Mesendoderm (in vitro differentiated cells): ENCODE measurements at regions not wholly inside any gene's neighbourhood (a gene's known extent, or its start where the extent isn't known, plus 50 kb on each side); places are given as distances from the start of the nearest gene placed in this dataset.
"Not testable (repeated sequence)": the region's sequence is repeated elsewhere in the genome, so short reads cannot be mapped to it uniquely, and the experiment has no call there.

Experiments
- DNase-seq: peaks from one replicate; pipeline ENCODE4 v3.0.0; 2013
- H2AK5ac ChIP-seq: 2 replicates; pipeline ENCODE4 v1.6.1; 2013; ENCODE audit warnings: low read length, inconsistent platforms
- H2BK120ac ChIP-seq: 2 replicates; pipeline ENCODE4 v1.6.1; 2013; ENCODE audit warnings: low read depth, mild to moderate bottlenecking, low read length, moderate library complexity, mixed read lengths
- H2BK15ac ChIP-seq: replicated peaks from 2 replicates; pipeline ENCODE4 v1.6.1; 2013; ENCODE audit warnings: low read depth, mild to moderate bottlenecking, moderate library complexity
- H2BK5ac ChIP-seq: 2 replicates; pipeline ENCODE4 v1.6.1; 2013; ENCODE audit warnings: low read length, inconsistent platforms
- H3K18ac ChIP-seq: 2 replicates; pipeline ENCODE4 v1.6.1; 2013; ENCODE audit warnings: mild to moderate bottlenecking, low read length, mixed read lengths
- H3K23ac ChIP-seq: one replicate; pipeline ENCODE4 v1.6.1; 2013; ENCODE audit warnings: low read length
- H3K27ac ChIP-seq: 2 replicates; pipeline ENCODE4 v1.5.1; 2013; ENCODE audit warnings: low read depth, mild to moderate bottlenecking, inconsistent platforms, low read length, moderate library complexity
- H3K27me3 ChIP-seq: 2 replicates; pipeline ENCODE4 v1.6.1; 2013; ENCODE audit warnings: low read length, control low read depth, mild to moderate bottlenecking, inconsistent platforms; ENCODE audit not compliant: insufficient read depth, poor library complexity
- H3K36me3 ChIP-seq: 2 replicates; pipeline ENCODE4 v1.6.1; 2013; ENCODE audit warnings: low read length, inconsistent platforms; ENCODE audit not compliant: control insufficient read depth, insufficient read depth
- H3K4ac ChIP-seq: one replicate; pipeline ENCODE4 v1.6.1; 2013; ENCODE audit warnings: low read depth, mild to moderate bottlenecking, low read length, moderate library complexity
- H3K4me1 ChIP-seq: 2 replicates; pipeline ENCODE4 v1.6.1; 2013; ENCODE audit warnings: low read depth, low read length, inconsistent platforms; ENCODE audit not compliant: control insufficient read depth
- H3K4me2 ChIP-seq: 2 replicates; pipeline ENCODE4 v1.6.1; 2013; ENCODE audit warnings: low read length
- H3K4me3 ChIP-seq: 2 replicates; pipeline ENCODE4 v1.5.1; 2013; ENCODE audit warnings: mild to moderate bottlenecking, low read length
- H3K56ac ChIP-seq: one replicate; pipeline ENCODE4 v1.6.1; 2013; ENCODE audit warnings: low read length
- H3K79me1 ChIP-seq: 2 replicates; pipeline ENCODE4 v1.6.1; 2013; ENCODE audit warnings: low read length, inconsistent platforms
- H3K79me2 ChIP-seq: 2 replicates; pipeline ENCODE4 v1.6.1; 2013; ENCODE audit warnings: mild to moderate bottlenecking, low read length; ENCODE audit not compliant: control insufficient read depth, insufficient read depth
- H3K9ac ChIP-seq: 2 replicates; pipeline ENCODE4 v1.6.1; 2013; ENCODE audit warnings: low read length, inconsistent platforms
- H4K5ac ChIP-seq: one replicate; pipeline ENCODE4 v1.6.1; 2013; ENCODE audit warnings: low read length
- H4K8ac ChIP-seq: one replicate; pipeline ENCODE4 v1.6.1; 2013; ENCODE audit warnings: low read depth, mild to moderate bottlenecking, control low read depth, low read length, moderate library complexity
- WGBS: extraction: QIAGEN DNeasy Blood & Tissue Kit; methylation state at CpG from one replicate; pipeline ENCODE4 v1.1.7; 2013; ENCODE audit warnings: low lambda C conversion rate, missing lambda C conversion rate; ENCODE audit not compliant: insufficient coverage; ENCODE audit errors: extremely low coverage; 5-methylcytosine and 5-hydroxymethylcytosine counted together

- Histone ChIP-seq H3K36me3 (no peaks in the 10 kb centered on the region), H3K56ac (no peak overlapping the region), H3K4me3 (no peak overlapping the region), H3K27me3 (no peaks in the 10 kb centered on the region), H3K4me2 (no peak overlapping the region), H2BK5ac (no peak overlapping the region), H3K23ac (no peak overlapping the region), H3K18ac (no peak overlapping the region), H4K5ac (no peak overlapping the region), H3K79me2 (no peaks in the 10 kb centered on the region), H3K4ac (no peak overlapping the region), H2BK15ac (no peak overlapping the region), H3K27ac (no peak overlapping the region), H3K4me1 (no peaks in the 10 kb centered on the region), H4K8ac (no peak overlapping the region), H2BK120ac (no peak overlapping the region), H3K9ac (no peak overlapping the region), H3K79me1 (no peaks in the 10 kb centered on the region), H2AK5ac (no peak overlapping the region)
- no CpG with 5 or more reads among the region's 1 CpG for WGBS
- DNase-seq = no peak
Observed at GRCh38 chr2:133992454-133992853, 261.4 kb upstream of the MGAT5 start.

GRCh38 chr2:133993160-133993559 is 260.7 kb upstream of the MGAT5 start:
- Histone ChIP-seq H3K36me3 (no peaks in the 10 kb centered on the region), H3K4ac (no peak overlapping the region), H3K9ac (no peak overlapping the region), H2AK5ac (no peak overlapping the region), H4K8ac (no peak overlapping the region), H3K4me2 (no peak overlapping the region), H3K79me2 (no peaks in the 10 kb centered on the region), H4K5ac (no peak overlapping the region), H3K27me3 (no peaks in the 10 kb centered on the region), H3K4me1 (no peaks in the 10 kb centered on the region), H3K4me3 (no peak overlapping the region), H2BK5ac (no peak overlapping the region), H2BK15ac (no peak overlapping the region), H3K27ac (no peak overlapping the region), H3K79me1 (no peaks in the 10 kb centered on the region), H3K23ac (no peak overlapping the region), H3K56ac (no peak overlapping the region), H2BK120ac (no peak overlapping the region), H3K18ac (no peak overlapping the region)
- no CpG with 5 or more reads among the region's 3 CpGs for WGBS
- no peak for DNase-seq

GRCh38 chr2:133998726-133999125 is 255.1 kb upstream of the MGAT5 start:
- not testable (repeated sequence) for H3K4ac ChIP-seq, H3K79me1 ChIP-seq, H2BK120ac ChIP-seq, H3K27ac ChIP-seq, H2BK5ac ChIP-seq, H4K5ac ChIP-seq, H3K27me3 ChIP-seq, H4K8ac ChIP-seq, H3K4me1 ChIP-seq, H3K79me2 ChIP-seq, DNase-seq, H2AK5ac ChIP-seq, H3K9ac ChIP-seq, H3K4me2 ChIP-seq, H3K56ac ChIP-seq, H3K4me3 ChIP-seq, H2BK15ac ChIP-seq, H3K23ac ChIP-seq, H3K18ac ChIP-seq, H3K36me3 ChIP-seq
- WGBS = no CpG with 5 or more reads among the region's 4 CpGs

GRCh38 chr2:134002391-134002790 is 251.5 kb upstream of the MGAT5 start:
- no peaks in the 10 kb centered on the region for H3K27me3 ChIP-seq

GRCh38 chr2:134002921-134003320 is 251.0 kb upstream of the MGAT5 start:
- Histone ChIP-seq H3K56ac (no peak overlapping the region), H4K8ac (no peak overlapping the region), H3K79me2 (no peaks in the 10 kb centered on the region), H3K4ac (no peak overlapping the region), H3K4me1 (no peaks in the 10 kb centered on the region), H2BK5ac (no peak overlapping the region), H3K27me3 (no peaks in the 10 kb centered on the region), H3K18ac (no peak overlapping the region), H2BK15ac (no peak overlapping the region), H2BK120ac (no peak overlapping the region), H3K27ac (no peak overlapping the region), H3K23ac (no peak overlapping the region), H3K36me3 (no peaks in the 10 kb centered on the region), H3K79me1 (no peaks in the 10 kb centered on the region), H3K4me3 (no peak overlapping the region), H2AK5ac (no peak overlapping the region), H3K4me2 (no peak overlapping the region), H3K9ac (no peak overlapping the region), H4K5ac (no peak overlapping the region)
- no peak for DNase-seq
- no CpG with 5 or more reads among the region's 1 CpG for WGBS

More at GRCh38 chr2:134002391-134002790, 251.5 kb upstream of the MGAT5 start:
- H4K5ac ChIP-seq = no peak overlapping the region
- no peak overlapping the region for H3K4me2 ChIP-seq
- no peak overlapping the region for H3K9ac ChIP-seq
- H3K27ac ChIP-seq = no peak overlapping the region
- no peaks in the 10 kb centered on the region for H3K79me1 ChIP-seq
- no peak overlapping the region for H3K23ac ChIP-seq
- H2BK5ac ChIP-seq = no peak overlapping the region
- H3K4me1 ChIP-seq = no peaks in the 10 kb centered on the region
- H2AK5ac ChIP-seq = no peak overlapping the region
- no peaks in the 10 kb centered on the region for H3K36me3 ChIP-seq
- no peak for DNase-seq
- no peak overlapping the region for H3K18ac ChIP-seq
- H2BK120ac ChIP-seq = no peak overlapping the region
- no peak overlapping the region for H3K4me3 ChIP-seq
- H3K79me2 ChIP-seq = no peaks in the 10 kb centered on the region
- no peak overlapping the region for H3K4ac ChIP-seq
- H4K8ac ChIP-seq = no peak overlapping the region
- no peak overlapping the region for H2BK15ac ChIP-seq
- H3K56ac ChIP-seq = no peak overlapping the region
- no CpG with 5 or more reads among the region's 1 CpG for WGBS

- no peak overlapping the region for H3K4me3 ChIP-seq
- H2BK120ac ChIP-seq = no peak overlapping the region
- no peak overlapping the region for H3K4me2 ChIP-seq
- no peak overlapping the region for H3K56ac ChIP-seq
- no peaks in the 10 kb centered on the region for H3K36me3 ChIP-seq
- H3K4ac ChIP-seq = no peak overlapping the region
- H3K27me3 ChIP-seq = no peaks in the 10 kb centered on the region
- H3K4me1 ChIP-seq = no peaks in the 10 kb centered on the region
- DNase-seq = no peak
- H3K79me2 ChIP-seq = no peaks in the 10 kb centered on the region
- no peak overlapping the region for H2BK15ac ChIP-seq
- no peak overlapping the region for H4K5ac ChIP-seq
- H2AK5ac ChIP-seq = no peak overlapping the region
- H3K23ac ChIP-seq = no peak overlapping the region
- no peak overlapping the region for H2BK5ac ChIP-seq
- no peak overlapping the region for H4K8ac ChIP-seq
- no peak overlapping the region for H3K27ac ChIP-seq
- WGBS = no CpG with 5 or more reads among the region's 1 CpG
- no peak overlapping the region for H3K9ac ChIP-seq
- H3K79me1 ChIP-seq = no peaks in the 10 kb centered on the region
- H3K18ac ChIP-seq = no peak overlapping the region
Observed at GRCh38 chr2:134004467-134004866, 249.4 kb upstream of the MGAT5 start.
